CD4-positive, alpha-beta T cell treated with Interleukin-21 for 1 hour (primary cell): ENCODE measurements at regions not wholly inside any gene's neighbourhood (a gene's known extent, or its start where the extent isn't known, plus 50 kb on each side); places are given as distances from the start of the nearest gene placed in this dataset.

Source experiments
- DNase-seq: peaks from one replicate; pipeline ENCODE4 v3.0.0-alpha.2; 2020

DNA sequence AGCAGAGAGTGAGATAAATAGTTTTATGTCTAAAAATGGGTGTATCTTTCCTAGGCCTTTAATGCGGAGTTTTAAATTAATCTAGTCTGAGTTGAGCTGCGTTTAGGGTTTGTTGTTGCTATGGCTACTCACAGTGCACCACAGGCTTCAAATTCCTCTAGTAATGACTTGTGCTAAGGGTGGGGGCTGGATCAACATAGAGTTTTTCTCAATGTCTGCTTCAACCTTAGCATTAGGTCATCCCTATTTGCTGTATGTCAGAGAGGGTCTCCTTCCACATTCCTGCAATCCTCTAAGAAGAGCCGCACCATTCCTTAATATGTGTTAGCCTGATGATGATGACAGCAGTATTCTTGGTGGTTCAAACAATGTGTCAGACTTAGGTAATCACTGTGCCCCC lies 465.6 kb upstream of the KIF2A start:
- no peak for DNase-seq

DNA sequence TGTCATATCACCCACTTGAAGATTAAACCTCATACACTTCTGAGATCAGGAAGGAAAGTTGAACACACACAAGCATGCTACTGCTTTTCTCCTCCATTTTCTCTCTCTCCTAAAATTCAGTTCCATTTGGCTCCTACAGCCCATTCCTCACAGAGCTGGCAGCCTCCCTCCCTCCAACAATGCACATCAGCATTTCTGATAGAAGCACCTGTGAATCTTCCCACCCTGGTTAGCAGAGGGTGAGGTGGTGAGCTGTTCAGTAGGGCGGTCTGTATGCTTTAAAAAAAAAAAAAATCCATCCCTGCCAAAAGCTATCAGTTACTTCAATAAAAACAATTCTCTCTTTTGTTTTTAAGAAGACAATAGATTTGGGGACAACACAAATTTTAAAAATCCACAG lies 463.2 kb upstream of the KIF2A start:
- no peak for DNase-seq

DNA sequence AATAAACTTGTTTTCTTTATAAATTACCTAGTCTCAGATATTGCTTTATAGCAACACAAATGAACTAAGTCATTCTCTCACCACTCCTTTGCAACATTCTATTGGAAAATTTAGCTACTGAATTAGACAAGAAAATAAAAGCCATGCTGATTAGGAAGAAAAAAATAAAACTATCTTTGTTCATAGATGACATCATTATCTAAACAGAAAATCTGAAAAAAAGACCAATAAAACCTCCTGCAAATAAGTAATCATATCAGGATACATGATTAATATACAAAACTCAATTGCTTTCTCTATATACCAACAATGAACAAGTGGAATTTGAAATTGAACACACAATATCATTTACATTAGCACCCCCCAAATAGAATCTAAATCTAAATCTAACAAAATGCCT lies 455.3 kb upstream of the KIF2A start:
- no peak for DNase-seq

DNA sequence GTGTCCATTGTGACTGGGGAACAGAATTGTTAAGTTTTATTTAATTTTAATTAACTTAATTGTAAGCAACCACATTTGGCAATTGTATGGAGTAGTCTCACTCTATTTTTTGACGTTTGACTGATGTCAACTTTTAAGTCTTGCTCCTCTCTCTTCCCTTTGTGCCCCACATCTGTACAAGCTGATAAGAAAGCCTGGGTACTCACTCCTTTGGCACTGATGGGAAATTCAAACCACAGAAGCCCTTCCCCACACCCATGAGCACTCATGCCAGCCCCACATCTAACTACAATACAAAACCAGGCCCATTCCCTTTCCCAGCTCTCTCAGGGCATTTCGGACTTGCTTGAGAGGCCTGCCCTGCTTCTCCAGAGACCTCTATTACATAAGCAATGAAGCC lies 451.5 kb upstream of the KIF2A start:
- no peak for DNase-seq

DNA sequence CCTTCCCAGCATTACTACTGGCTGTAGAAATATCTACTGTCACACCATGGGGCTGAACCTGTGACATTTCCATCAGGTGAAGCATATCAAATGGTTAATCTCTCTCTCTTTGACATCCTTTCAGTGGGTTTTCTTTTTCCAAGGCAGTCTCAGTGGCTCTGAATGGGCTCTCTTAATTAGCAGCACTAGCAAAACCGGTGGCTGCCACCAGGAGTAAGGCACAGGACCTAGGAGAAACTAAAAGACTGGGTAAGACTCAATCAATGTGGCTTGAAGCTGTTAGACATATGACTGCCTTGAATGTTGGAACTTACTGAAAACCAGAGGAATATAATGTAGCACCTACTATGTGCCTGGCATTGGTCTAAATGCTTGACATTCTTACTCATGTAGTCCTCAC lies 445.0 kb upstream of the KIF2A start:
- DNase-seq: no peak

DNA sequence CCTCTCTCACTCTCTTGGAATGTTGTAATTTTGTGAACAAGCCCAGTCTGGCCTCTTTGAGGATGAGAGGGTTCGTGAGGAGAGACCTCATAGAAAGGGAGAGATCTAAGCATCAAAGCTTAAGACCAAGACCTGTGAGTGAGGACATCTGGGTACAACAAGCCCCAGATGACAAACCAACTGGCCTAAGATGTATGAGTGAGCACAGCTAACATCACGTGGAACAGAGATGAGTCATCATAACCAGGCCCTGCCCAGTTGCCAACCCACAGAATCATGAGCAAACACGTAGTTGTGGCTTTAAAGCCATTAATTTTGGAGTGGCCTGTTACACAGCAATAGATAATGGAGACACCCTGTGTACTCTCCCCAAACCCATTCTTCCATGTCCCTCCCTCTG lies 439.1 kb upstream of the KIF2A start:
- DNase-seq: no peak

DNA sequence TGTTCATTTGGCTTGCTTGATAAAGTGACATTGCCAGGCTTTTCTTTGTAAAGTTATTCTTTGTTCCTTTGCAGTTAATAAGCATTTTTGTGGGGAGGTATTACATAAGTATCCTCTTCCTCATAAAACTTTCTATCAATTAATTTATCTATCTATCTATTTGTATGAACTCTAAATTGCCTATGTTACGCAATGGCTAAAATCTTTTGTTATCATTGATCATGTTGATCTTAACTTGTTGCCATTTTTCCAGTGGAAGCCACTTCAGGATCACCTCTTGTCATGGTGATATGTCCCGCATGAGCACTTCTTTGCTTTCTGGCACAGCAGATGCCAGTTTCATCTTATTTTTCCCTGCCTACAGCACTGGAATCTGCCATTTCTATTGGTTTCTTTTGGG lies 436.7 kb upstream of the KIF2A start:
- no peak for DNase-seq

DNA sequence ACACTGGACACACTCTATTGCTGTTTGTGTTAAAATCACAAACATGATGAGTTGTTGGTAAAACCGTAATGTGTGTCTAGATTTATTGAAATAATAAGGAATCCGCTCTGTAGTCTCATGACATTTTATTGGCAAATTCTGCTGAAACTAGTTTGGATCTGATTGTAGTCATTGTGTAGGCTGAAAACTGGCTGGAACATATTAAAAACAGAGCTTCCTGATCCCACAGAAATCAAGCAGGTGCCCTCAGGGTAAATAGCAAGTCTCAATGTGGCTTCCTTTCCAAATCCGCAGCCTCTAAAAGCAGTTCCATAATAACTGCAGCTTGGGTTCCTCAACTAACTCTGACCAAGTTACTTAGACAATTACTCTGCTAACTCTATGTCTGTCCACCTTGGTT lies 427.5 kb upstream of the KIF2A start:
- no peak for DNase-seq

DNA sequence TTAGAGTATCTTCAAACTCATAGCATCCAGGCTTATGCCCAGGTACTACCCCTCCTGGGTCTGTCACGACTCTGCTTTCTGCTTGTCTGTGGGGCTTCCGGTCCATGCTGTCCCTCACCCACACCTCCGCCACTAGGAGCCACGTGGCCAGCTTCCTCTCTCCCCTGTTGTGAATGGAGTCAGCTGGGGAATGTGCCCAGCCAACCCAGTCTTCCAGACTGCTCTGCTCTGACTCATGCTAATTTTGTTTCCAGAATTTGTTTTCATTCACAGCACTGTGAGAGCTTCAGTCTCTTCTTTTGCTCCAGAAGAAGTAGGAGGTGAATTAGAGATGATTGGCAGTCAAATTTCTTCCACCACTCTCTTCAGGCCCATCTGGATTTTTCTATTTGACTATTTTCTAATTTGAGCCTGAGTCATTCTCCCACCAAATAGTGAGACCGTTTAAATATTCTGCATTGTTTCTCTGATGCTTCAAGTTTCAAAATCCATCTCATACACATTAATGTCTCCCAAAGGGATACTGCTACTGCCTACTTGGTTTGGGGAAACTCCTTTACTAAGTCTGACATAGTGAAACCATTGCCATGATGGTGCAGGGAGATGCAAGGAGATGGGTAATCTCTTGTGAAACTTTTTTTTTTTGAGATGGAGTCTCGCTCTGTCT lies 424.1 kb upstream of the KIF2A start:
- no peak for DNase-seq

DNA sequence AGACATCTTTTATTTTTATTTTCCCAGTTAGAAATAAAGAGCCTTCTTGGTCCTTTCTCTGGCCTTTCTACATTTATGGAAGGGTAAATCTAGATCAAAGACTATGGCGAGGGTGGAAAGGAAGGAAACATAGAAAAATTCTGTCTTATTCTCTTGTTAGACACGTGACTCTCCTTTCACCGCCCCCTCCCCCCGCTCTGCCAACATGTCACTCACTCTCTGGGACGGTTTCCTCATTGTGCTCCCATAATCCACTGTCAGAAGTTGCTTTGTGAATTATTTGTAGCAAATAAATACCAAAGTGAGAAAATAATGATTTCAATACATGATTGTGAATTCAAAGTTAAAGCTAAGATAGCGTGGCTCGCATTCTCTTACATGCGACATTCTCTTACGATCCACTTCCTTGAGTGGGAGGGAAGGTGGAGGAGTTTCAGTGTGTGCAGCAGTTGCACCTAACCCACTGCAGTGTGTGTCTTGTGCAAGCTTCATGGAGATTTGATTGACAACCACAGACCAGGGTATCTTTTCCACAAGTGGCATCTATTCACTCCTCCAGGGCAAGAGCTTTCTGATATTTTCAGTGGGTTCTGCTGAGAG lies 423.0 kb upstream of the KIF2A start:
- no peak for DNase-seq

DNA sequence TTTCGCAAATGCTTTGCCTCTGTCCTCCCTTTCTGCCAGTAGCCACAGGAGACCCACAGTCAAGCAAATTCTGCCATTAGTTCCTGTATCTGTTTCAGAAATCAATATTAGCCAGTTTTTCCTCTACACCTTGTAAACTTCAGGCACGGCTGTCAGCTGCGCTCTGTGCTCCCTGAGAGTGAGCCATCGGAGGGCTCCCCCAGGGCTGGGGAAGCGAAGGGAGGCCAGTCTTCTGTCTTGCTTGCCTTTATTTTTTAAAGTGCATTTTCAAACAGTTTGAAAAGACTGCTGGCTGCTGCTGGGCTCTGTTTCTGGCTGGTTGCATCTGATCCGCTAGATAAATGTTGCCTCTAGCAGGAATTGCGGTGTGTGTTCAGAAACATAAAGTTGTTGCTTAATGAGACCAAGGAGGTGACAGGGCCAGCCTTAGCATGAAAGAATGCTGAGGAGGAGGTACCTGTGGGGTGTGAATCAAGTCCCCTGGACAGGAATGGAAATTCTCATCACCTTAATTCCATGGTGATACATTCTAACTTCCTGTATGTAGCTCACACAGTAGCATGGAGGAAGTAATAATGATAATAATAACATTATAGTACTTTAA lies 421.7 kb upstream of the KIF2A start:
- no peak for DNase-seq

DNA sequence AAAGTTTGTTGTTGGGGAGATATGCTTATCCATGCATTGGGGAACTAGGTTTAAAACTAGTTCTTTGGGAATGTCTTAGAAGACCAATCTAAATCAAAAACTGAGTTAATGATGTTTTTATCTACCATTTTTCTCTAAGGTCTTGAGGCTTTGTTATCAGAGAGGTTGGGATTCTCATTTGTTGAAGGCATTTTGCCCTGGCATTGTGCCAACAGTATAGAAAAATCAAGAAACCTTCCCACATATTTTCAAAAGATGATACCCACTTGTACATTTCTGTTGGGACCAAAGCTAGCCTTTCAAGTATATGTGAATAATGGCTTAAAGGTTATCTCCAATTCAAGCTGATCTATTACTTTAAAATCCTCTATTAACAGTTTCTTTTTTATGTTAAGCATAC lies 419.8 kb upstream of the KIF2A start:
- no peak for DNase-seq

DNA sequence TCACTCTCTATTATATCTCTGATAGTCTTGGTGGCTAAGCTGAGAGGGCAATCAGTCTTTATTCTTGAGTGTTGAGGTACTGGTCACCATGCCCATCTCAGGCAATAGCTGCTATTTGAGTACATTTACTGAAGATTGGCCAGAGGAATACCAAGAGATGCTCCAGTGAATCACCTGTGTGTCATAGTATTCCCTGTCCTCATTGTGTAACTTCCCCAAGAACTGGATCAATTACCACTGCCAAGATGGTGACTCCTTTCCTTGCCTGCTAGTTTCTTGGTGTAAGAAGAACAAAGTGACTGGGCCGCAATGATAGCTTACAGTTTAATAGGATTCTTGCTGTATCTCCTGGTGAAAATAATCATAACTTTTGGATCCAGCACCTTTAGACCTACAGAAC lies 418.7 kb upstream of the KIF2A start:
- no peak for DNase-seq

DNA sequence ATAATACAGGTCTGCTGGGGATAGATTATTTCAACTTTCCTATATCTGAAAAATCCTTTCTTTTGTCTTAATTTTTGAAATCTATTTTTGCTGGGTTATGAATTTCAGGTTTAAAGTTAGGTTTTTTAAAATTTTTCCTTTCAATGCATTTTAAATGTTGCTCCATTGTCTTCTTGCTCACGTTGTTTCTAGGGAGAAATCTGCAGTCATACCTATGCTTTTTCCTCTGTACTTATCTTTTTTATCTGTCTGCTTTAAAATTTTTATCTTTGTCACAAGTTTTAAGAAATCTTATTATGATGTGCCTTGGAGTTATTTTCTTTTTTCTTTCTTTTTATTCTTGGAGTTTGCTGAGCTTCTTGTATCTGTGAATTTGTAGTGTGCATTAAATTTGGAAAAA lies 412.0 kb upstream of the KIF2A start:
- DNase-seq: no peak

DNA sequence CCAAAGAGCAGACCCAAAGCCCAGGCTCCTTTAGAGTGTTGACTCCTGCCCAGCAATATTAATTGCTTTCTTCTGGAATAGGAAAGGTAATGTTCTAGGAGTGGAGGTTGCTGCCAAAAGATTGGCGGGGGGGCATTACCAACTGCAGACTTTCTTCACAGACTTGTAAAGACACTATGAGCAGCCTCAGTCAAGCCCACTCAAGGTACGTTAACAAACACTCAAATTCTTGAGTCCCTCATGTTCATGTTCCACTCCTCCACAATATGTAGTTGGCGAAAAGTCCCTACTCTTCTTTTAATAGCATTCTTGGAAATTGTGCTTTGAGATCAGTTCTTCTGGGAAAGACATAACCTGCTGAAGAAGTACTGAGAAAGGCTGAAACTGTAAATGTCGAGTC lies 409.2 kb upstream of the KIF2A start:
- no peak for DNase-seq

DNA sequence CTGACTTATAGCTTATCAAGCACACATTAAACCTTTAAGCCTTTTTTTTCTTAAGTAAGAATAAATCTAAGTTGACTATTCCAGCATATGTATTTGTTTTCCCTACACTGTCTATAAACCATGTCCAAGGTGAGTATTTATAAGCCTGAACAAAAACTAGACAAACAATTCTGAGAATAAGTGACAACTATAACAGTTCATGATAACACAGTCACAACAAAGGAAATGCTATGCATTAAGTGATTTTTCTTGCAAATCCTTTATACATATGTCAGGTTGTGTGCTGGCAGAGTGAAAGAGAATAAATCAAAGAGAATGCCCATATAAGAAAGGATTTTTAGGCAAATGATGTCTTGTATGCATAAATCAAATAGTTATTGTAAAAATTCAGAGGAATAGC lies 408.8 kb upstream of the KIF2A start:
- DNase-seq: no peak

DNA sequence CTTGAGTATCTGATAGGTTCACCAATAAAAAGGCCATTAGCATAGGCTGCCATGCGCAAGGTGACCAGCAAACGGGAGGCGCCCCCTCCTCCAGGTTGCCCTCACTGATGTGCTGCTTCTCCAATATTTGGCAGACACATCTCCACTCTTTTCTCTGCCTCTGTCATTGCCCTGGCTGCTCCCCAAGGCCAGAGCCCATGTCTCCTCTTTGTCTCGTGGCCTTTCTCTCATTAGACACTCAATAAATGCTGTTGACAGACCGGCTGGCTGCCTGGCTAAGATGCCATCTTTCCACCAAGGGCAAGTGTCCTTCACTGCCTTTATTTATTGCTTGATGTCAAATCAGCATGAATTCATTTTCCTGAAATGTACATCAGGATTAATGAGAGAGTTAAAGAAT lies 404.0 kb upstream of the KIF2A start:
- DNase-seq: no peak

DNA sequence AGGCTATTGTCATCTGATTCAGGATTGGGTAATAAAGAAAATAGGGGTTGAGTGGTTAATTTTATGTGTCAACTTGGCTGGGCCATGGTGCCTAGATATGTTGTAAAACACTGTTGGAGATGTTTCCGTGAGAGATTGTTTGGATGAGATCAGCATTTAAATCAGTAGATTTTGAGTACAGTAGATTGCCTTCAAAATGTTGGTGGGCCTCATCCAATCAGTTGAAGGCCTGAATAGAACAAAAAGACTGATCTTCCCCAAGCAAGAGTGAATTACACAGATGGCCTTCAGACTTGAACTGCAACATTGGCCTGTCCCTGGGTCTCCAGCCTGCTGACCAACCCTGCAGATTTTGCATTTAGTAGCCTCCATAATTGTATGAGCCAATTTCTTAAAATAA lies 401.3 kb upstream of the KIF2A start:
- no peak for DNase-seq

DNA sequence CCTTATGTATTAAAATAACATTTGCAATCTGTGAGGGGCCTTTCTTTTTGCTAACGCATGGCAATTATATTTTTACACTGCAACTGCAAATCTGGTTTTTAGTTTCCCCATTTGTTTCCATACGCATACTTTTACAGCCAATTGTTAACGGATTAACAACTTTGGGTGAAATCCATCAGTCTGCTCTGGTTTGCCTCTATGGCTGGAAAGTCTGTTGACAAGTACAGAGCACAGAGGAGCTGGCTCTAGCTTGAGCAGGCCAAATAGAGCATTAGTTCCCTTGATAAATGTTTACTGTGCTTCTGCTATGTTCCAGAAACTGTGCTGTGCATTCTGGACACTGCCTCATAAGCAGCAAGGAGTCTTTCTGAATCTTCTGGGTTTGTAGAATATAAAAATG lies 400.4 kb upstream of the KIF2A start:
- no peak for DNase-seq

DNA sequence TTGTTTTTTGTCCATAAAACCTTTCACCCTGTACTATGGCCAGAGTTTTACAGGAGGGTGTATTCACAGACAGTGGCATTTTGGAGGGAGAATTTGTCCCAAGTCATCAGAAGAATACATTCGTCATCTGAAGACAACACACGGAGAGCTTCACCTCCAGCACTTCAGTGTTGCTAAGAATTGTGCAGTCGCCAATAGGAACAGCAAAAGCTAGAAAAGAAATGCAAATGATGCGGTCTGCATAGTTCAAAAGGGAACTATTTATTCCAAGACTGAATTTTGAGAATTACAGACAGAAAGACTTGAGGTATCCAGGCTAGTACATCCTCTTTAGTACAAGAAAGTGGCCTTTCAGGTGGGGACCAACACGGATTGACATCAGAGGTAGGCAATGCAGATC lies 399.2 kb upstream of the KIF2A start:
- DNase-seq: no peak

DNA sequence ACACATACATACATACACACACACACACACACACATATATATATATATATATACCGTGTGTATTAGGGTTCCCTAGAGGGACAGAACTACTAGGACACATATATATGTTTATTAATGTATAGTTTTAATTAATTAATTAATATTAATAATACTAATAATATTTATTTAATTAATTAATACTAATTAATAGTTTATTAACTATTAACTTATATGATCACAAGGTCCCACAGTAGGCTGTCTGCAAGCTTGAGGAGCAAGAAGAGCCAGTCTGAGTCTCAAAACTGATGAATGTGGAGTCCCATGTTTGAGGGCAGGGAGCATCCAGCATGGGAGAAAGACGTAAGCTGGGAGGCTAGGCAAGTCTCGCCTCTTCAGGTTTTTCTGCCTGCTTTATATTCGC lies 398.0 kb upstream of the KIF2A start:
- no peak for DNase-seq

DNA sequence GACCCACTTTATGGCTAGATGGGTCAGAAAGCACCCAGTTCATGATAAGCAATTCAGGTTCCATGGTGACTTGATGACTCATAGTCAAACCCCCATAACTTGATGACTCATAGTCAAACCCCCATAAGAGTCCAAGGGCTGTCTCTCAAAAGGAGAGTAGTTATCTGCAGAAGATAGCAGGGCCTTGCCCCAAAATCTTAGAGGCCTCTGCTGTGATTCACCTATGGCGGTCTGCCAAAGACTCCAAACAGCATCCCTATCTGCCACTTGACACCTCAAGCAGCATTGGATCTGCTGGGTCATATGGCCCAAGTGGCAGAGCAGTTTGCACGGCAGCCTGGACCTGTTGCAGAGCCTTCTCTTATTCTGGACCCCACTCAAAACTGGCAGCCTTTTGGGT lies 395.2 kb upstream of the KIF2A start:
- no peak for DNase-seq

DNA sequence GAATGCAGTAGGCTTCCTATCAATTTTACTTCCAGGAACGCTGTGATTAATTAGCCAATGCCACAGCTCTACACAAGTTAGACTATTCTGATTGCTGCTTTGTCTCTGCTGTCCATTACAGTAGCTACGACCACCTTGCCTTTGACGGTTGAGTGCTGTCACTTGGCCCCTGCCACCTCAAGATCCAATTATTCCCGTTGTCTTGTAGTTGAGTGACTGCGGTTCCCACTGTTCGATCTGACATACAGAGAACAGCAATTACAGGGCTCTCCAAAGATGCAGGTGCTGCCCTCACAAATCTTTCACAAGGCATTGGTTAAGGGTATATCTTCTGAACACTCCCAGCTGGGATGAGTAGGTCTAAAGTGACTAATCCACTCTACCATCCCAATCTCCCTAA lies 393.4 kb upstream of the KIF2A start:
- no peak for DNase-seq

DNA sequence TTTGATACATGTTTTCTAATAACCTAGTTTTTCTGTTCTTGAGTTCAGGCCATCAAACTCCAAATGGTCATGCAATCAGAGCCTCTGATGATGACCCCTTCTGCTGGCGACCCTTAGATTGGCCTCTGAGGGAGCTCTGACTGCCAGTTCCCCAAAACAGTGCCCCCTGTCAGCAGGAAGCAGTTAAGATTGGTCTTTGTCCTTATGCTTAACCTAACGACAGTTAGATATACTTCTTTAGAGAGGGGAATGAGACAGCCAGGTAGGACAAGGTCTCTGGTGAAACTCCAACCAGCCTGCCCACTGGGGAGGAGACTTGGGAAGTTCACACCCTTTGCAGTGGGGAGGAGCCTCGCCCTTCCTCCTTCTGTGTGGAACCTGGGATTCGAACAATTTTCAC lies 390.4 kb upstream of the KIF2A start:
- no peak for DNase-seq
